Right atrium auricular region (tissue), 2 donors: ENCODE measurements at regions not wholly inside any gene's neighbourhood (a gene's known extent, or its start where the extent isn't known, plus 50 kb on each side); places are given as distances from the start of the nearest gene placed in this dataset.

Experiments used
- DNase-seq: peaks from one replicate; pipeline ENCODE4 v3.0.0-alpha.2; 2019; ENCODE audit warnings: low spot score
- H3K27ac ChIP-seq, 2 donors: fragments of 200-600 bp; sonication (generic); 1 replicate in 1 of 2; 2 replicates in 1 of 2; pipeline ENCODE4 v1.5.1; 2016 to 2019
- H3K27me3 ChIP-seq, 2 donors: fragments of 200-600 bp; sonication (generic); one replicate each; pipeline versions ENCODE4 v1.5.1 to v1.6.0; 2017 to 2019
- H3K36me3 ChIP-seq: fragments of 200-600 bp; sonication (generic); one replicate; pipeline ENCODE4 v1.5.1; 2016
- H3K4me1 ChIP-seq, 2 donors: fragments of 200-600 bp; sonication (generic); one replicate each; pipeline versions ENCODE4 v1.5.1 to v1.6.0; 2017 to 2019
- H3K4me3 ChIP-seq, 2 donors: fragments of 200-600 bp; sonication (generic); 1 replicate in 1 of 2; 2 replicates in 1 of 2; pipeline ENCODE4 v1.5.1; 2017 to 2019; ENCODE audit warnings: mild to moderate bottlenecking in 1 of 2, moderate library complexity in 1 of 2
- H3K9me3 ChIP-seq, 2 donors: fragments of 200-600 bp; sonication (generic); one replicate each; pipeline ENCODE4 v1.5.1; 2019
- TF ChIP-seq, protein P1 (sequence below), 2 donors: fragments of 200-600 bp; sonication (generic); IDR thresholded peaks; one replicate each; pipeline ENCODE4 v1.5.1; 2019; ENCODE audit warnings: antibody characterized with exemption in 2 of 2

DNA sequence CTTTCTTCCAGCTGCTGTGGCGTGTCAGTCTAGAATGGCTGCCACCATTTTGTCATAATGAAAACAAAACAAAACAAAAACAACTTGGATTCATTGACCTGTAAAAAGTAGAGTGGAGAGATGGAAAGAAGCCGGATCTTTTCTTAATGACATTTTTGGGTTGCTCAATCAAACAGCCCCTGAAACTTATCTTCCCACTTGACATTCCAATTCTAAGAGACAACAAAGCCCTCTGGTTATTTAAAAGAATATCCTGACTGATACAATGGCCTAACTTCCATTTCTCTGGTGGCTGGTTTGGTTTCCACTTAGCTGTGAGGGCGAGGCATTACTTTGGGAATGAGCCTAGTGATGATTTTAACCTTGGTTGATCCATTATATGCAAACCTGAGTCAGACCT, 123.7 kb downstream of the AQP4 start:
- DNase-seq, result no peak
- no peak overlapping the region for H3K4me3 ChIP-seq
- H3K4me1 ChIP-seq, result peaks cover 0 to 11% of the 10 kb centered on the region in 2 donors
- no peaks in the 10 kb centered on the region for H3K27me3 ChIP-seq
- no peaks in the 10 kb centered on the region for H3K36me3 ChIP-seq
- no peak overlapping the region for H3K27ac ChIP-seq
- TF ChIP-seq, protein P1, sequence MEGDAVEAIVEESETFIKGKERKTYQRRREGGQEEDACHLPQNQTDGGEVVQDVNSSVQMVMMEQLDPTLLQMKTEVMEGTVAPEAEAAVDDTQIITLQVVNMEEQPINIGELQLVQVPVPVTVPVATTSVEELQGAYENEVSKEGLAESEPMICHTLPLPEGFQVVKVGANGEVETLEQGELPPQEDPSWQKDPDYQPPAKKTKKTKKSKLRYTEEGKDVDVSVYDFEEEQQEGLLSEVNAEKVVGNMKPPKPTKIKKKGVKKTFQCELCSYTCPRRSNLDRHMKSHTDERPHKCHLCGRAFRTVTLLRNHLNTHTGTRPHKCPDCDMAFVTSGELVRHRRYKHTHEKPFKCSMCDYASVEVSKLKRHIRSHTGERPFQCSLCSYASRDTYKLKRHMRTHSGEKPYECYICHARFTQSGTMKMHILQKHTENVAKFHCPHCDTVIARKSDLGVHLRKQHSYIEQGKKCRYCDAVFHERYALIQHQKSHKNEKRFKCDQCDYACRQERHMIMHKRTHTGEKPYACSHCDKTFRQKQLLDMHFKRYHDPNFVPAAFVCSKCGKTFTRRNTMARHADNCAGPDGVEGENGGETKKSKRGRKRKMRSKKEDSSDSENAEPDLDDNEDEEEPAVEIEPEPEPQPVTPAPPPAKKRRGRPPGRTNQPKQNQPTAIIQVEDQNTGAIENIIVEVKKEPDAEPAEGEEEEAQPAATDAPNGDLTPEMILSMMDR (IDR thresholded peaks at IDR 0.05), result no peak
- no peaks in the 10 kb centered on the region for H3K9me3 ChIP-seq

DNA sequence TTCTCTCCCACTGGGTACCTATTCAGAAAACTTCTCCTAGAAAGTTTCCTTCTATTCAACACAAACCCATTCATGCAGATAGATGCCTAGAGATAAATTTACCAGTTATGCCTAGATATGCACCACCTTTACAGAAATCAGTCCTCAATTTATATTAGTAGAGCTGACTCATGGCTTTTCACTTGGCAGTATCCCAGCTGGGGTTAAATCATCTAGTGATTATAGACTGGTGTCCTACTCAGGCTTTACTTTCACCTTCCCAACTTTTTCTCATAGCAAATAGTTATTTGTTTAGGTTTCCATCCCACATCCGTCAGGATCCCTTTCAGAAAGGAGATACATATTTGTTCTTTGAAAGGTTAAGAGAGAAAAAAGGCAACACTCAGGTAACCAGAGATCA, 124.5 kb downstream of the AQP4 start:
- Histone ChIP-seq H3K36me3 (no peaks in the 10 kb centered on the region), H3K4me3 (no peak overlapping the region), H3K9me3 (no peaks in the 10 kb centered on the region), H3K27ac (no peak overlapping the region), H3K27me3 (no peaks in the 10 kb centered on the region), H3K4me1 (peaks cover 0 to 4% of the 10 kb centered on the region in 2 donors)
- TF ChIP-seq, protein P1 (IDR thresholded peaks at IDR 0.05), result no peak
- DNase-seq, result no peak

DNA sequence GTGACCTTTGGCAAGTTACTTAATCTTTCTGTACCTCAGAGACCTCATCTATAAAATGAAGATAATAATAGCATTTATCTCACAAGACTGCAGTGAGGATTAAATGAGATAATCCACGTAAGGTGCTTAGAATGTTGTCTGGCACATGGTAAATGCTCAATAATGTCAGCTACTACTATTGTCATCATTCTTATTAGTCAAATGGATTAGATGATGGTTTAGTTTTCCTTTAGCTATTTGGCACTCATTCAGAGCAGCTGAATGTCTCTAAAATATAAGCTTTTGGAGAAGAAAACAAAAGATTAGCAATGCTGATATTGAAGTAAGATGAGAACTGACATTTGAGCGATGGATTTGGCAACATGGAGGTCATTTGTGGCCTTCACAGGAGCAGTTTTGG, 125.1 kb downstream of the AQP4 start:
- H3K4me1 ChIP-seq, result no peaks in the 10 kb centered on the region
- no peak for DNase-seq
- TF ChIP-seq, protein P1 (IDR thresholded peaks at IDR 0.05), result no peak
- no peaks in the 10 kb centered on the region for H3K27me3 ChIP-seq
- no peaks in the 10 kb centered on the region for H3K9me3 ChIP-seq
- no peak overlapping the region for H3K4me3 ChIP-seq
- no peaks in the 10 kb centered on the region for H3K36me3 ChIP-seq
- H3K27ac ChIP-seq, result no peak overlapping the region

DNA sequence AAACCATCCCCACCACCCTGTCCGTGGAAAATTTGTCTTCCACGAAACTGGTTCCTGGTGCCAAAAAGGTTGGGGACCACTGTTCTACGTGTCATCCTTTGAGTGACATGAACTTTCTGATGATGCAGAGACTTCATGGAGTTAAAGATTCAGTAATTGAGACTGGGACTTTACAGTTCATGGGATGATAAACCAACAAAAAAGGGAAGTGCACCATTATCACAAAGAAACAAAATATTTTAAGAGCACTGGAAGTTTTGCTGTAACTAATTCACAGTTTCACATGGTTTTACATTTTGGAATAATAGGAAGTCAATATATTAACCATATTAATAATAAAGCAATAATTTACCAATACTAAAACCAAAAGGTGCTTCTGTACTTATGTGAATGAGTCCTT, 126.8 kb downstream of the AQP4 start:
- DNase-seq, result no peak
- Histone ChIP-seq H3K36me3 (no peaks in the 10 kb centered on the region), H3K9me3 (no peaks in the 10 kb centered on the region), H3K27ac (no peak overlapping the region), H3K4me3 (no peak overlapping the region), H3K4me1 (no peaks in the 10 kb centered on the region), H3K27me3 (no peaks in the 10 kb centered on the region)
- TF ChIP-seq, protein P1 (IDR thresholded peaks at IDR 0.05), result no peak

DNA sequence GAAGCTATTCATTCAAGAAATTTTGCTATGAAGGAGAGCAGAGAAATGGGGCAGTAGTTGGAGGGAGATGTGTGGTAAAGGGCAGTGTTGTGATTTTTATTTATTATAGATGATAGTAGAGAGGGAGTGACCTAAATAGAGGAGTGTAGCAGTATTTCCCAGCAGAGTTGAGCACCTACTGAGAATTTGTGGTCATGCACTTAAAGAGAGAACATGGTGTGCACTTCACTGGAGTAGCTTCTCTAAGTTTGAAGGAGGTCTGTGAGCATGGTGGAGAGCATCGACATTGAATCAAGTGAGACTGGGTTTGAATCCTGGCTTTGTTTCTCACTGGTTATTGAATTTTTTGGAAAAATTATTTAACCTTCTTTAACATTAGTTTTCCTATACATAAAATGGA, 129.2 kb downstream of the AQP4 start:
- TF ChIP-seq, protein P1 (IDR thresholded peaks at IDR 0.05), result no peak
- Histone ChIP-seq H3K4me3 (no peak overlapping the region), H3K4me1 (no peaks in the 10 kb centered on the region), H3K27ac (no peak overlapping the region), H3K27me3 (no peaks in the 10 kb centered on the region), H3K9me3 (no peaks in the 10 kb centered on the region), H3K36me3 (no peaks in the 10 kb centered on the region)
- DNase-seq, result no peak

DNA sequence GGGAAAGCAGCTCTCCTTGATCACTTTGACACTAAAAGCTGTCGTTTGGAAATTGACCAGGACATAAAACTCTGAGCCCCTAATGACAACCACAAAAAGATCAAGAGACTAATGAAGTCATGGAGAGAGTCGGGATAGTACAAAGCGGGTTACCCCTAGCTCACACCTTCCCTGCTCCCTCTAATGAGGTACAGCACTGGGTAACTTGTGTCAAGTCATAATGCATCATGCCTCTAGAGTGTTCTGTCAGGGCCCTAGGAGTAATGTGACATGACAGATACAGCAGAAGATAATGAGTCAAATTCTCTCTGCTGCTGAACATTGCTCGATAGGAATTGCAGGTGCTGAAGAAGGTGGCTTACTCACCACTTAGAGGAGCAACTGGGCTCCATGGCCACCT, 130.7 kb downstream of the AQP4 start:
- no peaks in the 10 kb centered on the region for H3K9me3 ChIP-seq
- no peaks in the 10 kb centered on the region for H3K36me3 ChIP-seq
- TF ChIP-seq, protein P1 (IDR thresholded peaks at IDR 0.05), result no peak
- no peak overlapping the region for H3K4me3 ChIP-seq
- no peaks in the 10 kb centered on the region for H3K4me1 ChIP-seq
- DNase-seq, result no peak
- H3K27ac ChIP-seq, result no peak overlapping the region
- H3K27me3 ChIP-seq, result no peaks in the 10 kb centered on the region
